ENCODE measurements at regions not wholly inside any gene's neighbourhood (a gene's known extent, or its start where the extent isn't known, plus 50 kb on each side); places are given as distances from the start of the nearest gene placed in this dataset.

DNA sequence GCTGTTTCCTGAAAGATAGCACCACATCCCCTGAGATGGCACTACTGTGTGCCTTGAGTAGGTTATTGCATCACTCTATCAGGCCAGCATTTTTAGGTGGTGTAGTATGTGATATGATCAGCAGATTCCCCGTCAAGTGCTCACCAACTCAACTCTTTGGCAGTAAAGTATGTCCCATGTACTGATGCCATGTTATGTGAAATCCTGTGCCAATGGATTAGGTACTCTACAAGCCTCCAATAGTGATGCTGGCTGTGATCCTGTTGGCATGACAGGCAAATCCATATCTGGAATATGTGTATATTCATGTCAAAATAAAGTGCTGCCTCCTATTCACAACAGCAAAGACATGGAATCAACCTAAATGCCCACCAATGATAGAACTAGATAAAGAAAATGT lies 137.2 kb upstream of the CAMK1G start:
- no peak for DNase-seq

DNA sequence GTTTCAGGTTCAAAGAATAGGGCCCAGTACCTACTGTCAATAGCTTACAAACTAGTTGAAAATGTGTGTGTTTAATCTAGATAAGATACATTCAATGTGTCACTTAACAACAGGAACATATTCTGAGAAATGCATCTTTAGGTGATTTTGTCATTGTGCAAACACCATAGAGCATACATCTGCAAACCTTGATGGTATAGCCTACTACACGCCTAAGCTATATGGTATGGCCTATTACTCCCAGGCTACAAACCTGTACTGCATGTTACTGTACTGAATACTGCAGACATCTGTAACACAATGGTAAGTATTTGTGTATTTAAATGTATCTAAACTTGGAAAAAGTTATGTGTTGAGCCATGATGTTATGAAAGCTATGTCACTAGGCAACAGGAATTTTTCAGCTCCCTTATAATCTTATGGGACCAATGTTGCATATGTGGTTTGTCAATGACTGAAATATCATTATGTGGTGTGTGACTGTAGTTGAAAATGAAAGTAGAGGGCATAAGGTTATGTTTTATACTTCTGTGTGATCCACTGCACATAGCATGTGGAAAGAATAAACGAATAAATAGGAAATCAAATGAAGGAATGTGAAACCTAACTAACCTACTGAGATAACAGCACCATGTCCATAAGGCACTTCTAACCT lies 129.0 kb upstream of the CAMK1G start:
- no peak for DNase-seq

DNA sequence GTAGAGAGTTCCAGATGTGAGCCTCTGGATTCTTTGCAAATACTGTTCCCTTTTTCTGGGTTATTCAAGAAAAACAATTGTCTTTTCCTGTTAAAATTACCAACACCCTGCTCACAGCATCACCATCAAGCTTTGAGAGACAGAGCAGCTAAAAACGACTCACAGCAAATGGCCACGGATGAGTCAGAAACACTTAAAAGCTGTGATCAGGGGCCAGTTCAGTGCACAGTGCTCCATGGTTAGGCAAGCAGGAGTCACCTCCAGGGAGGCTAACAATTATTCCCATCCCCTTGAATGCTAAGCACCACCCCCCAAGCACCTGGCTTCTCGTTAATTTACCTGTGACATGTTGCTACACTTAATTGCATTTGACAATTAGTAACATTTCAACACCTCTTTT lies 128.4 kb upstream of the CAMK1G start:
- peak; percentile 82 for DNase-seq

DNA sequence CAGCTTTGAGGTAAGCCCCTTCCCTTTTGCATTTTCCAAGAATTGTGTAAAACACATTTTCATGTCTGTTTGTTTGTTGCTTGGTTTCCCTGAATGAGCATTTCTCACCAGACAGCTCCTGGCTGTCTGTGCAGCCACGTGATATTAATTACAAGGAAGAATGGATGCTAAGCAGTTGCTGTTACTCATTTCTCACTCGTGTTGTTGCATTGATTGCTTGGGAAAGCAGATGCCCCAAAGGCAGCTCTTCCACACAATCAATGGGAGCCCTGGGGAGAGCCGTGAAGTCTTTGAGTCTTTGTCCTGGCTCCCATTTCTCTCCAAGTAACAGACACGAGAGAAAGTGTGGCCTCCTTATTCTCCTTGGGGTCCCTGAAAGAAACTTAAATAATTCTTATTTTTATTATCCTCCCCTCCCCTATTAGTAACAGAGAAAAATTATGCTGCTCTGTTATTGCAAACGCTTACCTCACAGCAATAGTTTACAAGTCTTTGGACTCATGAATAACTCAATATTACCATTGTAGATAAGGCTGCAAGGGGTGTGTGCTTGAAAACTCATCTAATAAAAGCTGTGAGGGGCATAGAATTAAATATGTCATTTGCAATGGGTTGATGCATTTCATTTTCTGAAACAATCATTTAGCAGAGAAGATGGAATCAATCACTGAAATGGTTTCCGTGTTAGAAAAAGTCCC lies 127.7 kb upstream of the CAMK1G start:
- DNase-seq, result peak; percentile 75

DNA sequence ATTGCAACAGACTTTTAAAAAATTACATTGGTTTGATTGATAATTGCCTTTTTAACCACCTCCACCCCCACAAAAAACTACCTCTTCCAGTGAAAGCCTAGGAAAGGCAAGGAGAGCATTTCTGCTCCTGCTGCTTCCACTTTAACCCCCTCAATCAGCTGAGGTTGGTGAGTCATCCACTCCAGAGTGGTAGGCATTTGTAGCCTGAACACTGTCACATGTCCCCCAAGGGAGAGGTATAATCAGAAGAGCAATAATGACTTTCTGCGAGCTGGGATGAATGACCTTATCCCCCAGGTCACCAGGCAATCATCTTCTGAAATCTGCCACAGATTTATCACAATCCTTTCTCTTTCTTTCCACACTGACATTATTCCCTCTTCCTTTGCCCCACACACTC lies 126.6 kb upstream of the CAMK1G start:
- no peak for DNase-seq

DNA sequence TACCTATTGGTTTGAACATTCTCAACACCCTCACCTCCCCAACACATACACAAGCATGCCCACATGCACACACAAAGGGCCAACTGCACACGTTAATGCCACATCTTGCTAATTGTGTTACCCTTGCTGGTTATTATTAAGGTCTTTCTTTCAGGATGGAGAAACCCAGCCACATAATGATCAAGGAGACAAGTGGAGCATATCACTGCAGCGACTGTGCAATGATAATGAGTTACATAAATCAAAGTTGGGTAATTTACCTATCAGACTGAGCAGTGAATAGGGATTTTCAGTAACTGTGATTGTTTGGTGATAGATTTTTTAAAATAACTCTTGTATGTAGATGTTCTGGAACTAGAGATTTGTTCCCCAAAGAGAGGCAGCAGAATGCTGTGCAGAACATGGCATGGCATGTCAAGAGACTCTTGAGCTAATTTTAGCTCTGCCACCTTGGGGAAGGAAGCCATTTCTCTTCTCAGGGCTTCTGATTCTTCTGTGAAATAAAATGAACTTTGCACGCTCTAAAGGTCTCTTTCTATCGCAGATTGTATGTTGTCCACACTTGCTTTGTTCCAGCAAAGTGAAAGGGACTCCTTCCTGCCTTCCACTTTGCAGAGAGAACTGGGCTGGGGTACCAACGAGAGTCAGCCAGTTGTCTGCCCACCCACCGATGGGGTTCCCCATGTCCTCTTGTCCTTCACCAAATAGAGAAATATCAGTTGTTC lies 126.0 kb upstream of the CAMK1G start:
- no peak for DNase-seq

DNA sequence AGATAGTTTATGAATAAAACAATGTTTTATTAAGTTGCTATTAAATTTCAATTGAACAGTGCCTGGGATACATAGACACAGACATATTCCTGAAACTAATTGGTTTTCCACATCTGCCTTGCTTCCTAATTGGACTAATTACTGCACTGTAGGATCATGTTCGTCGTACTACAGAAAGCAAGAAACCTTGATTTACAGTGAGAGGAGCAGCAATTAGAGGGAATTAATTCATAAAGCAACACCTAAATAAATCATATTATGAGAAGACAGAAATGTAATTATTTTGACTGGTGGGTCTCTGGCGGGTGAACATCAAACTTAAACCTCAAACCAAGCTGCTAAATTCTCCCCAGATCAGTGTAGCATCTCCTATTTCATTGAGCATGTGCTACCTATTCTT lies 124.6 kb upstream of the CAMK1G start:
- no peak for DNase-seq

DNA sequence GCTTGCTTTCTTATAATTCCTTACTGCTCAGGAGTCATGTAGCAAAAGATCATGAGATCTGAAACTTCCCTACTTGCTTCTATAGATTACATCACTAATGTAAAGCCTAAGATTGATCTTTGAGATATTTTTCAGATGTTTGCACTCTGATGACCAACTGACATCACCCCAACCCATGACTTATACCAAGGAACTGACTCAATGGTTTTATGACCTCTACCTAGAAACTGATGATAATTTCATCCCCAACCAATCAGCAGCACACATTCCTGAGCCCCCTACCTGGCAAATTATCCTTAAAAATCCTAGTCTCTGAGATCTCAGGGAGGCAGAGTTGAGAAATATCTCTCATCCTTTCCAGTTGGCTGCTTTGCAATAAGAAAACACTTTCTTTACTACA lies 122.3 kb upstream of the CAMK1G start:
- DNase-seq, result no peak

DNA sequence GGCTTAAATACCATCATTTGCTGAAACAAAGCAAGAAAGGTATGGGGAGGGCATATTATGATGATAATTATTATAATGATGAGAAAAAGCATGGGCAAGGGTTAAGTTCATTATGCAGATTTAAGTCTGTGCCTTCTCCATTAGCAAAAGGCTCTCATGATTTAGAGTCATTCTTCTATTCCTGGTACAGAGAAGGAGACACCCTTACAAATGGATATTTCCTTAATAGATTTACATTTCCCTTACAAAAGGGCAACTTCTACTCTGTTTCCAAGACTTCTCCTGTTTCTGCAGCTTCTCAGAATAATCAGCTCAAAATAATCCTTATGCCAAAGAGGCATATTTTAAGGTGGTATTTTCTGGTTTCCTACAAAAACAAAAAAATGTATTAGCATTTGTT lies 121.1 kb upstream of the CAMK1G start:
- DNase-seq, result no peak

DNA sequence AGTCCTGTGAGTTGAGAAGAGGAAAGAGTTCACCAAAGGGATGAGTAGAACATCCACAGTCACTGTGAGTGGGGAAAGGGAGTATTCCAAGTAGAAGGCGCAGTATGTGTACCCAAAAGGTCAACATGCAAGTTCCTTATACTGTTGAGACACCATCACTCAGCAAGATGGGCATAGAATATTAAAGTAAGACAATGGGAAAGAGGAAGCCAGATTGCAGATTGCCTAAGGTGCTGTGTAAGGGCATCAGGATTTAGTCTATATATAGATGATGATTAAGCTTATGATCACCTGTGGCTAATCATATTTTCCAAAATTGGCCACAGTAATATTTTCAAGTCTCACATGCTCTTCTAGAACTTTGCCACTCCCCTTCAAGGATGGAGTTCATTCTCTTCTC lies 120.1 kb upstream of the CAMK1G start:
- no peak for DNase-seq

DNA sequence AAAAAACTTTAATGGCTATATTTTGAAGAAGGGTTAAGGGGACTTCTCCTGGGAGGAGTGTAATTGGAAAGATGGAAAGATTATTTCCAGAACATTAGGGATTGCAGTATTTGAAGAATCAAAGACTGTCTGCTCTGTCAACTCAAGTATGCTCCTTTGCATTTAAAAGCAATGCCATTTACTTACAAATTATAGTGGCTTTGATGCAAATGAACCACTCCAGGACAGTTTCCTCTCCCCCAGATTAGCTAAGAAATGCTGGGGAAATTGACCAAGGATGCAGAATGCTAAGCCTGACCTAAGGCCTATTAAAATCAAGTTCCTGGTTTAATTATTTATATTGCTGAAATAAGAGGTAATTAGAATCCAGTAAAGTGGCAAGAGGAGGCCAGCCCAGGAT lies 110.5 kb upstream of the CAMK1G start:
- DNase-seq, result no peak

DNA sequence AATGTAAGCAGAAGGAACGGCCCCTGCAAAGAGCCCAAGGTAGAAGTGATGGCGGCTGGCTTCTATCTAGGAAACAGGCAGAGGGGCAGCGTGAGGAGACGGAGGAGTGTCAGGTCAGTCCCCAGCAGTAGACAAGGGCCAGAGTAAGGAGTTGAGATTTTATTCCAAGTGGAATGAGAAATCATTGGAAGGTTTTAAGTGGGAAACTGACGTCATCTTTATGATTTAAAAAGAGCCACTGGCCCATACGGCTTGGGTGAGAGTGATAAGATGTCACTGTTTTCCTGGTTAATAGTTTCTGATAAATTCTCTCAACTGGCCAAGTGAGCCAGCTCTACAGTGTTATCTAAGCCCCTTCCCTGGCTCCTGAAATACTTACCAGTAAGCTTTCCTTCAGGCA lies 103.2 kb upstream of the CAMK1G start:
- no peak for DNase-seq

DNA sequence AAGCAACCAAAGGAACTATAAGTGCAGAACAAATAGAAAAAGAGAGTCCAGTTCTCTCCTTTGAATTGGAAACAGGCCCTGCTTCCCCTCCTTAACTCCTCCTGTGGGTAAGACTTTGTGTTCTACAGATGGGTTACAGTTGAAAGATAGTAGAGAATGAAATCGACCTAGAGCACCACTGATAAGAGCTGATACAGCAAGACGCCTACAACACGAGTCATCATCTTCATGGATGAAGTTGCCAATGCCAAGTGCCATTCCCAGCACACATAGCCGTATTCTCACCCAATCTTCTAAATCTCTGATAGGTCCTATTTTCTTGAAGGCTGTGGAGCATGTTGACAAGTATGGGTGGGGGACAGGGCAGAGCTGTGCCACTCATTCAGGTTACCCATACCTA lies 99.8 kb upstream of the CAMK1G start:
- no peak for DNase-seq

DNA sequence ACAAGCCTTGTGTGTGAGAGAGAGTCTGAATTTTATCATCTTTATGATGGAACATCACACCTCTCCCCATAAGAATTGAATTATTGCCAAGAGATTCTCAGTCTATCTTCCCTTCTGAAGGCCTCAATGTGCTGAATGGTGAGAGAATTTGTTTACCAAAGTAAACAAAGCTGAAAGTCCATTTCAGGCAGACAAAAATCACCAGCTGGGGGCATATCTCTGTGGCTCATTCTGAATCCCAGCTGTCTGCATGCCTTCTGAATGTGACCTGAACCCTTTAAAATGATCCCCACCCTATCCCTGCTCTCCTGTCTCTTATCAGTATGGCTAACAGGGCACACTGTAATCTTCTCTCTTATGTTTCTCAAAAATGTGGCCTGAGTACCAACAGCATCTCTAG lies 99.1 kb upstream of the CAMK1G start:
- DNase-seq, result peak; percentile 42

DNA sequence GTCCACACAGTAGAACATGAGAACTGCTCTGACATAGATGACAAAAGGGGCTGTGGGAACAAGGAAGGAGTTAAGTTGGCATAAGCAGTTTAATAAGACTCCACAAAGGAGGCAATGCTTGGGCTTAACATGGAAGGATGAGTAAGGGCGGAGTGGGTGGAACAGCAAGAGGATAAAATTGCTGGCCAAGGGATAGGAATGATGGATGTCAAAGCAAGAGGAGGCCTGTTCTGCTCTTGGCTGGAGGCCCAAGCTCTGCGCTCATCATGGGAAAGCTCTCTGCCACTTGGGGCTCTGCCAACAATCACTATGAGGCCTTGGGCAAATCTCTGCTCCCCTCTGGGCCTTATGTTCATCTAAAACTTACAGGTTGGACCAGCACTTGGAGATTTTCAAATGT lies 98.3 kb upstream of the CAMK1G start:
- no peak for DNase-seq

DNA sequence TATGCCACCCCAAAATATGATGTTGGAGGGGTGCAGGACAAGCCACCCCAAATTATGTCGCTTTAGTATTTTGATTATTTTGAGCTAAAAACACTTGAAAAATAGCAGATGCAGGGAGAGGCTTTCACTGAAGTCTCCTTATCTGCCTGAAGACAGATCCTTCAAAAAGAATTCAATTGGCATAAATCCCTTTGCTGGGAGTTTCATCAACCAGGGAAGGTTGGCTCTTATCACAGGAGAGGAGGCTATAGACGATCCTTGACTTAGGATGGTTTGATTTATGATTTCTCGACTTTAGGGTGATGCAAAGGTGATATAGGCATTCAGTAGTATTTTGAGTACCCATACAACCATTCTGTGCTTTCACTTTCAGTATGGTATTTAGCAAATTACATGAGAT lies 97.8 kb upstream of the CAMK1G start:
- DNase-seq, result no peak

DNA sequence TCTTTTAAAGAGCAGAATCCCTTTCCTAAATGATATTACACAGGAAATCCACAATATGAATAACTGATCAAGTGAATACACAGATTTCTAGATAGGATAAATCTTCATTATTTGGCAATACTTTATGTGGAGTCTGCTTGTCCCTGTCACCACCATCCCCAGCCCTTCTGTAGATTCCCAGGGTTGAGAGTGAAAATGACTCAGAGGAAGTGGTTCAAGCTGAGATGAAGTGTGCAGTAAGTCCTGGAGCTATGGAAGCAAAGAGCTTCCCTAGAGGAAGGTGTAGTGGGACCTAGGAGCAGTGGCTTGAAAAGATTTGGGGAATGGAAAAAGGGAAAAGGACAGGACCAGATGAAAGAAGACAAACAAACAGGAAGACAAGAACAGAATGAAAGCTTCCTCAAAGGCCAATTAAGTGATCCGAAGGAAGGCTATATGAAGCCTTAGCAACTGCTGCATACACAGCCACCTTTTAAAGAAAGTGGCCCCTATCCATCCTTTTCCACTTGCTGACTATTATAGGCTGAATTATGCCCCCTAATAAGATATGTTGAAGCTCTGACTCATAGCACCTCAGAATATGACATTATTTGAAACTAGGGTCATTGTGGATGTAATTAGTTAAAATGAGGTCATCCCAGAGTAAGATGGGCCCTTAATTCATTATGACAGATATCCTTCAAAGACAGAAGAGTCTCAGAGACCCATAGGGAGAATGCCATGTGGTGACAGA lies 96.5 kb upstream of the CAMK1G start:
- DNase-seq, result no peak

DNA sequence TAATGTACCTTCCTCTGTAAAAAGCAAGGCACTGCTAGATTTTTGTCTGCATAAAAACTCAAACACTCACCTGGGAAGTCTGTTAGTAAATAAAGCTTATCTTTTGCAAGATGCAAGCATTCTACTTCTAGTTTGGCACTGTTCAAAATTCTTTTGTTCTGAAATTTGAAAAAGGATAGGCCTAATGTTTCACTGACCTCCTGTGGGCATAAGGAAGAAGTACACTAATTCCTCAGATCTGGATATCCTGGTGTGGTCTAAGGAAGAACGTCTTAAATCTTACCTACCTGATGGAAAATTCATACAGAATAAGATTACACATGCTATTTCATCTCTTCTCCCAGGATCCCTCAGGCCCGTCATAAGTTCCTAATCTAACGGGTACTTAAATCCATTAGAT lies 93.5 kb upstream of the CAMK1G start:
- peak; percentile 23 for DNase-seq

DNA sequence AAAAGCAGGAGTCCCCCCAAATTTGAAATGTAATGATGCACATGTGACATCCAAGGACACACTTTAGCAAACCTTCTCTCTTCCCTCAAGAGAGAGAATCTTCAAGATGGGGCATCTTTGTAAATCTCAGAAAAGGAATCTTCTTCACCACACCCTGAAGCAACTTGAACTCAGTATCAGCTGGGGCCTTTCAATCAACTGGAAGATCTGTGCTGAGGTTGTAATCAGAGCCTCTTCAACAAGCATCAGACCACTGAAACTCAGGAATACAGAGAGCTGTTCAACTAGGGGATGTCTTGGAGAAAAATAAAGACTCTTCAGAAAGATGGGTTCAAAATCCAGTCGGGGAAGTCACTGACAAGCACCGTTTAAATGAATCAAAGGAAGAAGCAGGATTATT lies 92.5 kb upstream of the CAMK1G start:
- DNase-seq, result no peak

DNA sequence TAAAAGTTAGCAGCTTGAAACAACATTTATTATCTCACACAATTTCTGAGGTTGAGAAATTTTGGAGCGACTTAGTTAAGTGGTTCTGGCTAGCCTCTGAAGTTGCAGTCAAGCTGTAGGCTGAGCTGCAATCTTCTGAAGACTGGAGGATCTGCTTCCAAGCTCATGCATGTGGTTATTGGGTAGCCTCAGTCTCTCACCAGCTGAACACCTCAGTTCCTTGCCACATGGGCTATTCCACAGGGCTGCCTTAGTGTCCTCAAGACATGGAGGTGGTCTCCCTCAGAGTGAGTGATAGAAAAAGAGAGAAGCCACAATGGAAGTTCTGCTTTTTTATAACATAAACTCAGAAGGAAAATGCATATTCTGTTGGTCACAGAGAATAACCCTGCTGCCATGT lies 92.0 kb upstream of the CAMK1G start:
- no peak for DNase-seq

DNA sequence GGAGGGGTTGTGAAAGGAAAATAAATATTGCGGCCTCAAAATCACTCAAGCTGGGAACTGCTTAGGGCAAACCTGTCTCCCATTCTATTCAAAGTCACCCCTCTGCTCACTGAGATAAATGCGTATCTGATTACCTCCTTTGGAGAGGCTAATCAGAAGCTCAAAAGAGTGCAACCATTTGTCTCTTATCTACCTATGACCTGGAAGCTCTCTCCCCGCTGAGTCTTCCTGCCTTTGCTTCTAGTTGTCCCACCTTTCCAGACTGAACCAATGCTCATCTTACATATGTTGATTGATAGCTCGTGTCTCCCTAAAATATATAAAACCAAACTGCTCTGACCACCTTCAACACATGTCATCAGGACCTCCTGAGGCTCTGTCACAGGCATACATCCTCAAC lies 91.6 kb upstream of the CAMK1G start:
- peak; percentile 66 for DNase-seq

DNA sequence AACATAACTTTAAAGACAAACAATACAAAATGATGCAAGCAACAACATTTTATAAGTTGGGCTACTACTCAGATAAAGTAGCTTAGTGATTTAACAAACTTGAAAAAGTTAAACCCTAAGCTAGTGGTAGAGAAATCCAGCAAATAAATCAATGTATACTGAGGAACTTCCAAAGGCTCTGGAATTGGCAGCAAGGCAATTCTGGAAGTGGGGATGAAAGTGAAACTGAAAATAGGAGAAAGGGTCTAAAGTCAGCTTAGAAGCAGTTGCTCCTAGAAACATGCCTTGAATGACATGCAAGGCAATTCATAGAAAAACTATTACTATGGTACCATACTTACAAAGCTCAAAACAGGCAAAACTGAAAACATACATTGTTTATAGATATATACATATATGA lies 90.0 kb upstream of the CAMK1G start:
- DNase-seq, result no peak

DNA sequence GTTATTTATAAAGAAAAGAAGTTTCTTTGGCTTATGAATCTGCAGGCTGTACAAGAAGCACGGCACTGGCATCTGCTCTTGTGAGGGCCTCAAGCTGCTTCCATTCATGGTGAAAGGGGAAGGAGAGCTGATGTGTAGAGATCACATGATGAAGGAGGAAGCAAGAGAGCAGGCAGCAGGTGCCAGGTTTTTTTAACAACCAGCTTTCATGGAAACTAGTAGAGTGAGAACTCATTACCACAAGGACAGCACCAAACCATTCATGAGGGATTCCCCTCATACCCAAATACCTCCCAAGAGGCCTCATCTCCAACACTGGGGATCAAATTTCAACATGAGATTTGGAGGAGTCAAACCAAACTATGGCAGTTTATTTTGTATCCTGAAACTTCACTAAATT lies 85.8 kb upstream of the CAMK1G start:
- no peak for DNase-seq

DNA sequence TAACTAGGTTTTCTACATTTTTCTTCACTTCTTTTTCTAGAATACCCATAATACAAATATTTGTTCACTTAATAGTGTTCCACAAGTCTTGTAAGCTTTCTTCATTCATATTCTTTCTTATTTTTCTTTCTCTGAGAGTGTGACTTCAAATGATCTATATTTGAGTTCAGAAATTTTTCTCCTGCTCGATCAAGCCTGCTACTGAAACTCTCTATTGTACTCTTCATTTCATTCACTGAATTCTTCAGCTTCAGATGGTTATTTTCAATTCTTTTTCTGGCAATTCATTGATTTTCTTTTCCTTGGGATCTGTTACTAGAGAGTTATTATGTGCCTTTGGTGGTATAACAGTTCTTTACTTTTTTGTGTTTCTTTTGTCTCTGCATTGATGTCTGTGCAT lies 82.5 kb upstream of the CAMK1G start:
- DNase-seq, result no peak

Data from NCI-H146 (cell line).